ENCODE measurements at regions not wholly inside any gene's neighbourhood (a gene's known extent, or its start where the extent isn't known, plus 50 kb on each side); places are given as distances from the start of the nearest gene placed in this dataset.

GRCh38 chr2:19146867-19147266 lies 211.6 kb downstream of the OSR1 start:
- Histone ChIP-seq H3K36me3 (ENCODE audit: control insufficient read depth, insufficient read depth, low read length) (no peaks in the 10 kb centered on the region), H3K79me2 (no peaks in the 10 kb centered on the region), H3K4me2 (ENCODE audit: low read length) (no peak overlapping the region), H3K4me1 (no peaks in the 10 kb centered on the region), H3K27me3 (ENCODE audit: control insufficient read depth, insufficient read depth, low read length) (no peaks in the 10 kb centered on the region), H2AFZ (no peak overlapping the region), H3K4me3 (ENCODE audit: low read depth, low read length) (no peak overlapping the region), H3K9me3 (ENCODE audit: control insufficient read depth, low read length) (no peaks in the 10 kb centered on the region), H3K9ac (no peak overlapping the region), H3K27ac (no peak overlapping the region)
- no peak for TF ChIP-seq CTCF (IDR thresholded peaks at IDR 0.05)

GRCh38 chr2:19141234-19142004 lies 217.0 kb downstream of the OSR1 start:
- H2AFZ ChIP-seq = no peak overlapping the region
- H3K79me2 ChIP-seq = no peaks in the 10 kb centered on the region
- H3K36me3 ChIP-seq (ENCODE audit: control insufficient read depth, insufficient read depth, low read length) = no peaks in the 10 kb centered on the region
- no peaks in the 10 kb centered on the region for H3K9me3 ChIP-seq (ENCODE audit: control insufficient read depth, low read length)
- no peaks in the 10 kb centered on the region for H3K4me1 ChIP-seq
- no peak for TF ChIP-seq CTCF (IDR thresholded peaks at IDR 0.05)
- no peak overlapping the region for H3K4me2 ChIP-seq (ENCODE audit: low read length)
- H3K4me3 ChIP-seq (ENCODE audit: low read depth, low read length) = no peak overlapping the region
- no peak overlapping the region for H3K9ac ChIP-seq
- H3K27me3 ChIP-seq (ENCODE audit: control insufficient read depth, insufficient read depth, low read length) = no peaks in the 10 kb centered on the region
- H3K27ac ChIP-seq = no peak overlapping the region

DNA sequence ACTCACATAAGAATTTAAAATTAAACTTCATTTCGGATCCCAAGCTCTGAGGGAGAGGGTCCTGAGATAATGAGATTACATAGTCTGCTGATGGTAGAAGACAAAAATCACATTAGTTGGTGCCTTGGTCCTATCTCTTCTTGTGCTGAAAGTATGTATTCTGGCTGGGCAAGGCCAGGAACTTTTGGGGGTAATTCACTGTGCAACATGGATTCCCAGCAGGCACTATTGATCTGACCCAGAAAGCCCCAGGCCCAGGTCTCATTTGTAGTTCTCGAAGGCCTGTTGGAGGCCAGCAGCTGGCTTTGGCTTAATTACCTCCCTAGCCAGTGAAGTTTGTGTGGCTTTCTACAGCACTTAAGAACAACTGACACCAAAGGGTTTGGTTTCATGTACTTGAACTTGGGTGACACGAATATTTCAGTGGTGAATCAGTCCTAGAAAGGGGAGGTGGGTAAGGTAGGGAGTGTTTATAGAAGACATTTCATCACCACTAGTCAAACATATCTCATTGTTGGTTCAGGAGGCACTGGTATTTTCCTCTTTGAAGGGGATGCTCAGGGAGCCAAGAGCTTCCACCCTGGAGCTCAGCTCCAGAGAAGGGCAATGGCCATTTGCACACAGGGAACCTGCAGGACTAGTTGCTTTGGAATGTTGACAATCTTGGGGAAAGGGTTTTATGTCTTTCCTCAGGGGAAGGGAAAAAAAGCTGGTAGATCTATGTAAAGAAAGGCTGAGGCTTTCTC lies 217.8 kb downstream of the OSR1 start:
- Histone ChIP-seq H3K36me3 (ENCODE audit: control insufficient read depth, insufficient read depth, low read length) (no peaks in the 10 kb centered on the region), H3K4me1 (no peaks in the 10 kb centered on the region), H3K4me3 (ENCODE audit: low read depth, low read length) (no peak overlapping the region), H3K9me3 (ENCODE audit: control insufficient read depth, low read length) (no peaks in the 10 kb centered on the region), H3K27ac (no peak overlapping the region), H3K9ac (no peak overlapping the region), H3K4me2 (ENCODE audit: low read length) (no peak overlapping the region), H2AFZ (no peak overlapping the region), H3K79me2 (no peaks in the 10 kb centered on the region), H3K27me3 (ENCODE audit: control insufficient read depth, insufficient read depth, low read length) (no peaks in the 10 kb centered on the region)
- no peak for TF ChIP-seq CTCF (IDR thresholded peaks at IDR 0.05)

GRCh38 chr2:19139386-19139785 lies 219.0 kb downstream of the OSR1 start:
- Histone ChIP-seq H3K36me3 (ENCODE audit: control insufficient read depth, insufficient read depth, low read length) (no peaks in the 10 kb centered on the region), H3K4me3 (ENCODE audit: low read depth, low read length) (no peak overlapping the region), H3K4me2 (ENCODE audit: low read length) (no peak overlapping the region), H3K9ac (no peak overlapping the region), H3K9me3 (ENCODE audit: control insufficient read depth, low read length) (no peaks in the 10 kb centered on the region), H3K27ac (no peak overlapping the region), H3K27me3 (ENCODE audit: control insufficient read depth, insufficient read depth, low read length) (no peaks in the 10 kb centered on the region), H3K79me2 (no peaks in the 10 kb centered on the region), H2AFZ (no peak overlapping the region), H3K4me1 (no peaks in the 10 kb centered on the region)
- TF ChIP-seq CTCF (IDR thresholded peaks at IDR 0.05) = no peak

Data from parathyroid adenoma (tissue), 2 donors.